T-helper 17 cell (primary cell): ENCODE measurements at regions not wholly inside any gene's neighbourhood (a gene's known extent, or its start where the extent isn't known, plus 50 kb on each side); places are given as distances from the start of the nearest gene placed in this dataset.
"Not testable (repeated sequence)": the region's sequence is repeated elsewhere in the genome, so short reads cannot be mapped to it uniquely, and the experiment has no call there.

Experiments used
- ATAC-seq: fragments of 150-1000 bp; cut with Tn5 transposase; 2 replicates; pipeline ENCODE4 v1.10.0; 2021; ENCODE audit warnings: mild to moderate bottlenecking, moderate library complexity
- DNase-seq, 3 donors: peaks; one replicate each; pipeline versions ENCODE4 v3.0.0 to v3.0.0-alpha.2; 2020 to 2021
- H3K9me3 ChIP-seq: one replicate; pipeline ENCODE4 v1.7.0; 2013; ENCODE audit warnings: low read length, mild to moderate bottlenecking; ENCODE audit not compliant: control insufficient read depth, poor library complexity, severe bottlenecking
- H3K27ac Mint-ChIP-seq: one replicate; pipeline ENCODE4 v1.8.0; 2022; ENCODE audit warnings: mild to moderate bottlenecking, moderate library complexity, mixed read lengths
- H3K27me3 Mint-ChIP-seq: one replicate; pipeline ENCODE4 v1.8.0; 2022; ENCODE audit warnings: mixed read lengths
- H3K36me3 Mint-ChIP-seq: one replicate; pipeline ENCODE4 v1.8.0; 2022; ENCODE audit warnings: low read depth, mixed read lengths
- H3K4me1 Mint-ChIP-seq: one replicate; pipeline ENCODE4 v1.8.0; 2022; ENCODE audit warnings: mild to moderate bottlenecking, mixed read lengths
- H3K4me3 Mint-ChIP-seq: one replicate; pipeline ENCODE4 v1.8.0; 2022; ENCODE audit warnings: mild to moderate bottlenecking, moderate library complexity, mixed read lengths

- Mint-ChIP-seq H3K4me3 (peak overlapping the region; percentile 25), H3K27ac (no peak overlapping the region), H3K36me3 (no peaks in the 10 kb centered on the region), H3K4me1 (no peaks in the 10 kb centered on the region), H3K27me3 (no peaks in the 10 kb centered on the region)
- peaks cover 2% of the 10 kb centered on the region for H3K9me3 ChIP-seq
- ATAC-seq (no peak), DNase-seq (no peak)
These were observed 91.3 kb downstream of the MFAP3L start for GRCh38 chr4:169934794-169935429.

GRCh38 chr4:169933531-169933930 is 92.7 kb downstream of the MFAP3L start:
- Mint-ChIP-seq H3K36me3 (no peaks in the 10 kb centered on the region), H3K27me3 (no peaks in the 10 kb centered on the region), H3K27ac (no peak overlapping the region), H3K4me3 (no peak overlapping the region), H3K4me1 (no peaks in the 10 kb centered on the region)
- DNase-seq, result no peak
- ATAC-seq, result no peak
- H3K9me3 ChIP-seq, result peaks cover 2% of the 10 kb centered on the region

GRCh38 chr4:169931964-169932363 is 94.2 kb downstream of the MFAP3L start:
- H3K9me3 ChIP-seq, result peaks cover 2% of the 10 kb centered on the region
- Mint-ChIP-seq H3K27ac (no peak overlapping the region), H3K27me3 (peaks cover 6% of the 10 kb centered on the region), H3K36me3 (no peaks in the 10 kb centered on the region), H3K4me3 (no peak overlapping the region), H3K4me1 (no peaks in the 10 kb centered on the region)
- ATAC-seq, result no peak
- no peak for DNase-seq

- not testable (repeated sequence) for H3K9me3 ChIP-seq, H3K27me3 Mint-ChIP-seq, H3K4me3 Mint-ChIP-seq, H3K27ac Mint-ChIP-seq, H3K36me3 Mint-ChIP-seq, H3K4me1 Mint-ChIP-seq, DNase-seq, ATAC-seq
These were observed 95.4 kb downstream of the MFAP3L start for GRCh38 chr4:169930755-169931154.

- no peaks in the 10 kb centered on the region for H3K4me1 Mint-ChIP-seq
- no peaks in the 10 kb centered on the region for H3K36me3 Mint-ChIP-seq
These were observed 98.9 kb downstream of the MFAP3L start for GRCh38 chr4:169927280-169927679.

GRCh38 chr4:169925678-169926077 is 100.5 kb downstream of the MFAP3L start:
- Mint-ChIP-seq H3K4me3 (no peak overlapping the region), H3K4me1 (no peaks in the 10 kb centered on the region)

More at GRCh38 chr4:169927280-169927679, 98.9 kb downstream of the MFAP3L start:
- peaks cover 2% of the 10 kb centered on the region for H3K9me3 ChIP-seq
- DNase-seq, result no peak
- peaks cover 14% of the 10 kb centered on the region for H3K27me3 Mint-ChIP-seq
- ATAC-seq, result no peak
- H3K4me3 Mint-ChIP-seq, result no peak overlapping the region
- no peak overlapping the region for H3K27ac Mint-ChIP-seq

GRCh38 chr4:169922632-169923276 is 103.4 kb downstream of the MFAP3L start:
- ATAC-seq, result no peak
- Mint-ChIP-seq H3K4me3 (no peak overlapping the region), H3K36me3 (no peaks in the 10 kb centered on the region), H3K4me1 (no peaks in the 10 kb centered on the region), H3K27ac (no peak overlapping the region), H3K27me3 (peaks cover 29% of the 10 kb centered on the region)
- DNase-seq, result no peak
- H3K9me3 ChIP-seq, result peaks cover 4% of the 10 kb centered on the region

More at GRCh38 chr4:169925678-169926077, 100.5 kb downstream of the MFAP3L start:
- ATAC-seq, result no peak
- no peak overlapping the region for H3K27ac Mint-ChIP-seq
- peaks cover 24% of the 10 kb centered on the region for H3K27me3 Mint-ChIP-seq
- no peaks in the 10 kb centered on the region for H3K36me3 Mint-ChIP-seq
- no peak for DNase-seq
- H3K9me3 ChIP-seq, result peaks cover 2% of the 10 kb centered on the region

GRCh38 chr4:169921732-169922131 is 104.5 kb downstream of the MFAP3L start:
- H3K36me3 Mint-ChIP-seq, result peaks cover 4% of the 10 kb centered on the region
- peaks cover 30% of the 10 kb centered on the region for H3K27me3 Mint-ChIP-seq
- DNase-seq, result no peak
- no peak for ATAC-seq
- no peak overlapping the region for H3K4me3 Mint-ChIP-seq
- no peaks in the 10 kb centered on the region for H3K4me1 Mint-ChIP-seq
- H3K27ac Mint-ChIP-seq, result no peak overlapping the region
- H3K9me3 ChIP-seq, result peaks cover 4% of the 10 kb centered on the region

GRCh38 chr4:169921237-169921636 is 105.0 kb downstream of the MFAP3L start:
- no peak for DNase-seq
- ATAC-seq, result no peak
- H3K9me3 ChIP-seq, result peaks cover 4% of the 10 kb centered on the region
- H3K27me3 Mint-ChIP-seq, result peaks cover 35% of the 10 kb centered on the region
- H3K4me1 Mint-ChIP-seq, result no peaks in the 10 kb centered on the region
- H3K4me3 Mint-ChIP-seq, result no peak overlapping the region
- peaks cover 4% of the 10 kb centered on the region for H3K36me3 Mint-ChIP-seq
- no peak overlapping the region for H3K27ac Mint-ChIP-seq

GRCh38 chr4:169919194-169920124 is 106.7 kb downstream of the MFAP3L start:
- not testable (repeated sequence) for H3K4me1 Mint-ChIP-seq, DNase-seq, H3K36me3 Mint-ChIP-seq, ATAC-seq, H3K4me3 Mint-ChIP-seq, H3K9me3 ChIP-seq, H3K27ac Mint-ChIP-seq
- H3K27me3 Mint-ChIP-seq, result peaks cover 32% of the 10 kb centered on the region

GRCh38 chr4:169915545-169915944 is 110.7 kb downstream of the MFAP3L start:
- peaks cover 17% of the 10 kb centered on the region for H3K27me3 Mint-ChIP-seq
- H3K36me3 Mint-ChIP-seq, result peaks cover 4% of the 10 kb centered on the region
- H3K27ac Mint-ChIP-seq, result no peak overlapping the region
- H3K4me1 Mint-ChIP-seq, result peaks cover 3% of the 10 kb centered on the region
- DNase-seq (no peak), ATAC-seq (no peak)
- H3K9me3 ChIP-seq, result peaks cover 4% of the 10 kb centered on the region
- no peak overlapping the region for H3K4me3 Mint-ChIP-seq

- Mint-ChIP-seq H3K27ac (no peak overlapping the region), H3K27me3 (peaks cover 10% of the 10 kb centered on the region), H3K4me1 (peaks cover 3% of the 10 kb centered on the region), H3K36me3 (peaks cover 4% of the 10 kb centered on the region), H3K4me3 (no peak overlapping the region)
- peaks cover 4% of the 10 kb centered on the region for H3K9me3 ChIP-seq
- ATAC-seq, result no peak
- DNase-seq, result no peak
These were observed 111.3 kb downstream of the MFAP3L start for GRCh38 chr4:169914866-169915265.

GRCh38 chr4:169912996-169913395 is 113.2 kb downstream of the MFAP3L start:
- no peak for ATAC-seq
- H3K4me1 Mint-ChIP-seq, result peaks cover 3% of the 10 kb centered on the region
- no peak overlapping the region for H3K4me3 Mint-ChIP-seq
- H3K27me3 Mint-ChIP-seq, result peaks cover 10% of the 10 kb centered on the region
- peaks cover 4% of the 10 kb centered on the region for H3K36me3 Mint-ChIP-seq
- no peak overlapping the region for H3K27ac Mint-ChIP-seq
- no peaks in the 10 kb centered on the region for H3K9me3 ChIP-seq
- DNase-seq, result no peak
